Neural progenitor cell (in vitro differentiated cells): ENCODE measurements at regions not wholly inside any gene's neighbourhood (a gene's known extent, or its start where the extent isn't known, plus 50 kb on each side); places are given as distances from the start of the nearest gene placed in this dataset. TPM values are rescaled to one million over a fixed set of nuclear protein-coding genes. Genes with fewer than 3 reads are reported as not detected.

ENCODE experiments used
- DNase-seq: peaks from one replicate; pipeline ENCODE4 v3.0.0-alpha.2; 2016; ENCODE audit warnings: low spot score
- H2AFZ ChIP-seq: fragments of 200-600 bp; sonication (generic); replicated peaks from 2 replicates; pipeline ENCODE4 v1.6.1; 2016; ENCODE audit warnings: antibody characterized with exemption
- H3F3A ChIP-seq: fragments of 200-600 bp; sonication (generic); 2 replicates; pipeline ENCODE4 v1.6.1; 2016; ENCODE audit warnings: antibody characterized with exemption, low read depth
- H3K27ac ChIP-seq: fragments of 200-600 bp; sonication (generic); 2 replicates; pipeline ENCODE4 v1.5.1; 2016; ENCODE audit warnings: mild to moderate bottlenecking
- H3K27me3 ChIP-seq: fragments of 200-600 bp; sonication (generic); 2 replicates; pipeline ENCODE4 v1.6.1; 2016; ENCODE audit warnings: mild to moderate bottlenecking, moderate library complexity
- H3K36me3 ChIP-seq: fragments of 200-600 bp; sonication (generic); 2 replicates; pipeline ENCODE4 v1.5.1; 2016
- H3K4me1 ChIP-seq: fragments of 200-600 bp; sonication (generic); 2 replicates; pipeline ENCODE4 v1.6.1; 2016; ENCODE audit warnings: mixed run types
- H3K4me2 ChIP-seq: fragments of 200-600 bp; sonication (generic); 2 replicates; pipeline ENCODE4 v1.6.1; 2016
- H3K4me3 ChIP-seq: fragments of 200-600 bp; sonication (generic); 2 replicates; pipeline ENCODE4 v1.5.1; 2016
- H3K79me2 ChIP-seq: fragments of 200-600 bp; sonication (generic); 2 replicates; pipeline ENCODE4 v1.6.1; 2016; ENCODE audit warnings: low read depth
- H3K9ac ChIP-seq: fragments of 200-600 bp; sonication (generic); 2 replicates; pipeline ENCODE4 v1.6.1; 2016
- H3K9me3 ChIP-seq: fragments of 200-600 bp; sonication (generic); 2 replicates; pipeline ENCODE4 v1.5.1; 2016; ENCODE audit warnings: low read depth
- H4K20me1 ChIP-seq: fragments of 200-600 bp; sonication (generic); 2 replicates; pipeline ENCODE4 v1.6.1; 2016; ENCODE audit warnings: low read depth
- H3K27ac Mint-ChIP-seq: 3 replicates; pipeline ENCODE4 v1.8.0; 2021; ENCODE audit warnings: mixed read lengths
- H3K27me3 Mint-ChIP-seq: 2 replicates; pipeline ENCODE4 v1.8.0; 2022; ENCODE audit warnings: low read depth, mild to moderate bottlenecking, inconsistent platforms, moderate library complexity, mixed read lengths; ENCODE audit not compliant: insufficient read depth
- H3K36me3 Mint-ChIP-seq: 3 replicates; pipeline ENCODE4 v1.8.0; 2021; ENCODE audit warnings: mixed read lengths
- H3K4me1 Mint-ChIP-seq: 3 replicates; pipeline ENCODE4 v1.8.0; 2021; ENCODE audit warnings: mixed read lengths
- H3K4me3 Mint-ChIP-seq: 3 replicates; pipeline ENCODE4 v1.8.0; 2021; ENCODE audit warnings: mild to moderate bottlenecking, moderate library complexity, mixed read lengths
- H3K9me3 Mint-ChIP-seq: 3 replicates; pipeline ENCODE4 v1.8.0; 2020; ENCODE audit warnings: mixed read lengths
- EZH2 ChIP-seq: fragments of 200-600 bp; sonication (generic); IDR thresholded peaks from 2 replicates; pipeline ENCODE4 v1.6.1; 2017; ENCODE audit warnings: antibody characterized with exemption, mild to moderate bottlenecking, moderate library complexity
- EZH2phosphoT487 ChIP-seq: fragments of 200-600 bp; sonication (generic); IDR thresholded peaks from 2 replicates; pipeline ENCODE4 v1.6.1; 2017; ENCODE audit warnings: antibody characterized with exemption
- small RNA-seq: library from RNA; depleted of rRNA; stranded (forward); fragments of <200 nt; gene quantifications from one replicate; pipeline ENCODE3, GENCODE V24; 2015
- TF ChIP-seq, protein P1 (sequence below): fragments of 200-600 bp; sonication (generic); IDR thresholded peaks from 2 replicates; pipeline ENCODE4 v1.5.1; 2017; ENCODE audit warnings: antibody characterized with exemption, mild to moderate bottlenecking

DNA sequence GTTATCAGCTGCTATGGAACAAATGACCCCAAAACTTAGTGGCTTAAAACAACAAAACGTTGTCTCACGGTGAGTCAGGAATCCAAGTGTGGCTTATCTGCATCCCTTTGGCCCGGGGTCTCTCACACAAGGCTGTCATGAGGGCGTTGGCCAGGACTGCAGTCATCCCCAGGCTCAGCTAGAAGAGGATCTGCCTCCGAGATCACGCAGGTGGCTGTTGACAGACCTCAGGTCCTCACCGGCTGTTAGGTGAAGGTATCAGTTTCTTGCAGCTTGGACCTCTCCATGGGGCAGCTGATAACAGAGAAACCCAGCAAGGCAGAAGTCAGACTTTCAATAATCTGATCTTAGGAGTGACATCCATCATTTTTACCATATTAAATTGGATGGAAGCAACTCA, 52.7 kb upstream of the SYT6 start:
- H3K9ac ChIP-seq, result no peak overlapping the region
- H3K9me3 Mint-ChIP-seq, result no peaks in the 10 kb centered on the region
- H3K4me3 ChIP-seq, result no peak overlapping the region
- DNase-seq, result no peak
- no peak overlapping the region for H3K27ac ChIP-seq
- no peaks in the 10 kb centered on the region for H3K27me3 ChIP-seq
- H3K4me1 Mint-ChIP-seq, result peaks cover 14% of the 10 kb centered on the region
- no peaks in the 10 kb centered on the region for H3K79me2 ChIP-seq
- no peaks in the 10 kb centered on the region for H3K36me3 ChIP-seq
- H2AFZ ChIP-seq, result no peak overlapping the region
- no peaks in the 10 kb centered on the region for H3F3A ChIP-seq
- TF ChIP-seq EZH2, result no peak
- TF ChIP-seq EZH2phosphoT487, result no peak
- TF ChIP-seq, protein P1, sequence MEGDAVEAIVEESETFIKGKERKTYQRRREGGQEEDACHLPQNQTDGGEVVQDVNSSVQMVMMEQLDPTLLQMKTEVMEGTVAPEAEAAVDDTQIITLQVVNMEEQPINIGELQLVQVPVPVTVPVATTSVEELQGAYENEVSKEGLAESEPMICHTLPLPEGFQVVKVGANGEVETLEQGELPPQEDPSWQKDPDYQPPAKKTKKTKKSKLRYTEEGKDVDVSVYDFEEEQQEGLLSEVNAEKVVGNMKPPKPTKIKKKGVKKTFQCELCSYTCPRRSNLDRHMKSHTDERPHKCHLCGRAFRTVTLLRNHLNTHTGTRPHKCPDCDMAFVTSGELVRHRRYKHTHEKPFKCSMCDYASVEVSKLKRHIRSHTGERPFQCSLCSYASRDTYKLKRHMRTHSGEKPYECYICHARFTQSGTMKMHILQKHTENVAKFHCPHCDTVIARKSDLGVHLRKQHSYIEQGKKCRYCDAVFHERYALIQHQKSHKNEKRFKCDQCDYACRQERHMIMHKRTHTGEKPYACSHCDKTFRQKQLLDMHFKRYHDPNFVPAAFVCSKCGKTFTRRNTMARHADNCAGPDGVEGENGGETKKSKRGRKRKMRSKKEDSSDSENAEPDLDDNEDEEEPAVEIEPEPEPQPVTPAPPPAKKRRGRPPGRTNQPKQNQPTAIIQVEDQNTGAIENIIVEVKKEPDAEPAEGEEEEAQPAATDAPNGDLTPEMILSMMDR, result no peak
- H3K4me1 ChIP-seq, result peaks cover 5% of the 10 kb centered on the region
- peaks cover 5% of the 10 kb centered on the region for H3K27me3 Mint-ChIP-seq
- no peak overlapping the region for H3K4me3 Mint-ChIP-seq
- no peaks in the 10 kb centered on the region for H3K9me3 ChIP-seq
- H4K20me1 ChIP-seq, result no peaks in the 10 kb centered on the region
- H3K36me3 Mint-ChIP-seq, result no peaks in the 10 kb centered on the region
- no peak overlapping the region for H3K27ac Mint-ChIP-seq
- H3K4me2 ChIP-seq, result no peak overlapping the region

DNA sequence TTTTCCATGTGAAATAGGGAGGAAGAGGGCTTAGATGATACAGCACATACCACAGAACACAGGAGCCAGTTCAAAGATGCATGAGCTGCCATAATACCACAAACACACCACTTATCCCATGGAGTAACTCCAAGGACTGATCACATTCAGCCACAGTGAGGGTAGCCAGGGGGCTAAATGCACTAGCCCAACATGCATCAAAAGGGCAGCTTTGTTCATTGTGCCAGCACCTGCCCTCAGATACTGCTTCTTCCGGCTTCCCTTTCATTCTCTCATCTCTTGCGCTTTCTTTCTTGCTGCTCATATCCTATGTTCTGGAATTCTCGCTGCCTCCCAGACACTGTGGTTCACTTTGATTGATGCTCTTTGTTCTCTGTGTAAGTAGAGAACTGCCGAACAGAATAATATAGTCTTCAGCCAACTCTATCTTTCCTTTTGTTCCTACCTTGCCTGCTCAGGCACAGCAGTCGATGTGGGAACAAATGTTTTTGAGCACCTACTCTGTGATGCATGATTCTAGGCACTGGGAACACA, 50.0 kb upstream of the SYT6 start:
- no peaks in the 10 kb centered on the region for H3K9me3 Mint-ChIP-seq
- Histone ChIP-seq H3K9ac (no peak overlapping the region), H3K36me3 (no peaks in the 10 kb centered on the region), H3K9me3 (no peaks in the 10 kb centered on the region), H3K4me1 (peaks cover 5% of the 10 kb centered on the region), H3K79me2 (no peaks in the 10 kb centered on the region), H3K27me3 (no peaks in the 10 kb centered on the region), H3K27ac (no peak overlapping the region), H3K4me2 (no peak overlapping the region), H4K20me1 (no peaks in the 10 kb centered on the region), H3F3A (no peaks in the 10 kb centered on the region), H2AFZ (peak overlapping the region; percentile 55), H3K4me3 (no peak overlapping the region)
- H3K4me1 Mint-ChIP-seq, result peaks cover 14% of the 10 kb centered on the region
- no peak overlapping the region for H3K4me3 Mint-ChIP-seq
- no peaks in the 10 kb centered on the region for H3K36me3 Mint-ChIP-seq
- peak overlapping the region; percentile 90 for H3K27ac Mint-ChIP-seq
- H3K27me3 Mint-ChIP-seq, result peaks cover 5% of the 10 kb centered on the region
- TF ChIP-seq, protein P1, result no peak
- no peak for TF ChIP-seq EZH2
- TF ChIP-seq EZH2phosphoT487, result no peak
- DNase-seq, result no peak

Small RNA genes in the stretch of these regions (small RNA-seq; reads per million reads assigned to genes)
- not detected for gene MRPL57P1
